Esophagus muscularis mucosa (tissue), 4 donors: ENCODE measurements at regions not wholly inside any gene's neighbourhood (a gene's known extent, or its start where the extent isn't known, plus 50 kb on each side); places are given as distances from the start of the nearest gene placed in this dataset.

Source experiments
- DNase-seq: peaks from one replicate; pipeline ENCODE4 v3.0.0-alpha.2; 2017; ENCODE audit errors: extremely low spot score
- H3K27ac ChIP-seq, 4 donors: fragments of 200-600 bp; sonication (generic); replicated peaks in 1 of 4; 1 replicate in 3 of 4; 2 replicates in 1 of 4; pipeline ENCODE4 v1.5.1; 2016 to 2019; ENCODE audit warnings: mild to moderate bottlenecking in 1 of 4
- H3K27me3 ChIP-seq, 4 donors: fragments of 200-600 bp; sonication (generic); one replicate each; pipeline versions ENCODE4 v1.5.1 to v1.6.0; 2016 to 2019
- H3K36me3 ChIP-seq, 4 donors: fragments of 200-600 bp; sonication (generic); one replicate each; pipeline ENCODE4 v1.5.1; 2016 to 2019
- H3K4me1 ChIP-seq, 4 donors: fragments of 200-600 bp; sonication (generic); one replicate each; pipeline ENCODE4 v1.5.1; 2016 to 2019
- H3K4me3 ChIP-seq, 4 donors: fragments of 200-600 bp; sonication (generic); 1 replicate in 2 of 4; 2 replicates in 2 of 4; pipeline ENCODE4 v1.5.1; 2016 to 2019; ENCODE audit warnings: mild to moderate bottlenecking in 4 of 4, moderate library complexity in 1 of 4
- H3K9me3 ChIP-seq, 4 donors: fragments of 200-600 bp; sonication (generic); 1 replicate in 3 of 4; 2 replicates in 1 of 4; pipeline ENCODE4 v1.5.1; 2016 to 2019
- CTCF ChIP-seq, 3 experiments: fragments of 200-600 bp in 2 of 3; fragments of 450-650 bp in 1 of 3; sonication (generic) in 2 of 3; IDR thresholded peaks; one replicate each; pipeline ENCODE4 v1.5.1; 2017 to 2019; ENCODE audit warnings: antibody characterized with exemption in 3 of 3, mild to moderate bottlenecking in 2 of 3, moderate library complexity in 1 of 3
- EP300 ChIP-seq: sonication (generic); formaldehyde crosslinking; IDR thresholded peaks from one replicate; pipeline ENCODE4 v1.6.1; 2017; ENCODE audit warnings: antibody characterized with exemption
- POLR2A ChIP-seq: fragments of 450-650 bp; IDR thresholded peaks from one replicate; pipeline ENCODE4 v1.6.1; 2017; ENCODE audit warnings: antibody characterized with exemption, moderate library complexity, mild to moderate bottlenecking, low read depth
- POLR2AphosphoS5 ChIP-seq, 2 donors: sonication (generic); formaldehyde crosslinking; IDR thresholded peaks; one replicate each; pipeline ENCODE4 v1.6.1; 2017; ENCODE audit warnings: antibody characterized with exemption in 2 of 2
- WGBS: methylation state at CpG from one replicate; pipeline ENCODE4 v1.1.5; 2018; 5-methylcytosine and 5-hydroxymethylcytosine counted together
- intact Hi-C: fragments of 100-400 bp; cut with DNase I; formaldehyde crosslinking; loops from one replicate; pipeline ENCODE4 v1.15.1; 2023

GRCh38 chr2:51758081-51758480, 726.1 kb upstream of the NRXN1 start:
- Histone ChIP-seq H3K27me3 (no peaks in the 10 kb centered on the region), H3K9me3 (no peaks in the 10 kb centered on the region), H3K4me3 (no peak overlapping the region), H3K27ac (no peak overlapping the region), H3K4me1 (no peaks in the 10 kb centered on the region), H3K36me3 (no peaks in the 10 kb centered on the region)
- no peak for DNase-seq
- intact Hi-C loops, result no loop called here
- WGBS, result 86% methylated on average over 1 of the region's 1 CpG
- no peak for TF ChIP-seq POLR2AphosphoS5 (IDR thresholded peaks at IDR 0.05)
- no peak for TF ChIP-seq EP300
- no peak for TF ChIP-seq POLR2A
- TF ChIP-seq CTCF (IDR thresholded peaks at IDR 0.05), result no peak

DNA sequence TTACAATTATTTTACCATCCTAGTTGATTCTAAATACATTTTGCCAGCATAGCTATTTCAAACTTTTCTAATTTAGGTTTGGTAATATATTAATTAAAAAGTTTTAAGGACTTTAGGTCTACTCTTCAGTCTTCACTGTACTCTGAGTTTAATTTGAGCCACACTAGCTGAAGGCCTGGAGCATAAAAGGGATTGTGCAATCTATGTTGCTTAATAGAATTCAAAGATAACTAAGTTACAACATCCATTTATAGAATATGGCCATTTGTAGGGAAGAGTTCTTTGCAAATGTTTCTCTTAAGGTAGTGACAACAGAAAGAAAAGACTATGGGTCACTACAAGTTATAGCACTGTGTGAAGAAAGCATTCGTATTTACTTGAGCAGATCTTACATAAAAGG, 702.2 kb upstream of the NRXN1 start:
- Histone ChIP-seq H3K9me3 (no peaks in the 10 kb centered on the region), H3K27ac (no peak overlapping the region), H3K36me3 (no peaks in the 10 kb centered on the region), H3K27me3 (no peaks in the 10 kb centered on the region), H3K4me3 (no peak overlapping the region), H3K4me1 (no peaks in the 10 kb centered on the region)
- WGBS, result 89% methylated on average over 1 of the region's 1 CpG
- intact Hi-C loops, result no loop called here
- no peak for DNase-seq
- TF ChIP-seq CTCF (IDR thresholded peaks at IDR 0.05), result no peak
- no peak for TF ChIP-seq EP300
- no peak for TF ChIP-seq POLR2A
- TF ChIP-seq POLR2AphosphoS5 (IDR thresholded peaks at IDR 0.05), result no peak

- H3K4me3 ChIP-seq, result no peak overlapping the region
- TF ChIP-seq EP300 (no peak), CTCF (IDR thresholded peaks at IDR 0.05) (no peak), POLR2A (no peak), POLR2AphosphoS5 (IDR thresholded peaks at IDR 0.05) (no peak)
- H3K36me3 ChIP-seq, result no peaks in the 10 kb centered on the region
- no peak overlapping the region for H3K27ac ChIP-seq
- intact Hi-C loops, result no loop called here
- WGBS, result 53% methylated on average over 1 of the region's 1 CpG
- H3K4me1 ChIP-seq, result no peaks in the 10 kb centered on the region
- no peaks in the 10 kb centered on the region for H3K27me3 ChIP-seq
- H3K9me3 ChIP-seq, result no peaks in the 10 kb centered on the region
- DNase-seq, result no peak
Observed at GRCh38 chr2:51723691-51724090, 691.8 kb upstream of the NRXN1 start.

DNA sequence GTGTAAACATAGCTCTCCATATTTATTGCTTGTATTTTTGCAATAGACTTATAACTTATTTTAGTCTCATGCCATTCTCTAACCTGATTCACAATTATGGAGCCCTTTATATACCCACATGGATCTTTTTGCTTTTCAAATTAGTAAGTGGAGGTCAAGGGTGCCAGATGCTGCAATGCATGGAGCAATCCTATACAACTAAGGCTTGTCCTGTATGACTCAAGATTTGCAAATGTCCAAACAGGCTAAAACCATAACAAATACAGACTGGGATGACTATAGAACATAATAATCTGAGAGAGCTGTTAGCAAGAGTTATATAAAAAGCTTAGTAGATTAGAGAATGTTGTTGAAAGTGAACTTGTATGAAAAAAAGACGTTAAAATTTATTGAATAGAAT, 690.4 kb upstream of the NRXN1 start:
- Histone ChIP-seq H3K9me3 (no peaks in the 10 kb centered on the region), H3K36me3 (no peaks in the 10 kb centered on the region), H3K4me3 (no peak overlapping the region), H3K4me1 (no peaks in the 10 kb centered on the region), H3K27me3 (no peaks in the 10 kb centered on the region), H3K27ac (no peak overlapping the region)
- WGBS, result 66% methylated on average over 1 of the region's 1 CpG
- TF ChIP-seq POLR2AphosphoS5 (IDR thresholded peaks at IDR 0.05), result no peak
- TF ChIP-seq CTCF (IDR thresholded peaks at IDR 0.05), result no peak
- TF ChIP-seq EP300, result no peak
- no peak for TF ChIP-seq POLR2A
- intact Hi-C loops, result no loop called here
- no peak for DNase-seq

GRCh38 chr2:51720826-51721225, 688.9 kb upstream of the NRXN1 start:
- no peak overlapping the region for H3K4me3 ChIP-seq
- WGBS, result 84% methylated on average over 1 of the region's 1 CpG
- no peaks in the 10 kb centered on the region for H3K9me3 ChIP-seq
- no peaks in the 10 kb centered on the region for H3K36me3 ChIP-seq
- H3K27me3 ChIP-seq, result no peaks in the 10 kb centered on the region
- no peaks in the 10 kb centered on the region for H3K4me1 ChIP-seq
- H3K27ac ChIP-seq, result no peak overlapping the region
- intact Hi-C loops, result no loop called here
- TF ChIP-seq CTCF (IDR thresholded peaks at IDR 0.05), result no peak
- TF ChIP-seq POLR2AphosphoS5 (IDR thresholded peaks at IDR 0.05), result no peak
- no peak for TF ChIP-seq POLR2A
- TF ChIP-seq EP300, result no peak
- DNase-seq, result no peak
